HG03565 (cell line): ENCODE measurements at regions not wholly inside any gene's neighbourhood (a gene's known extent, or its start where the extent isn't known, plus 50 kb on each side); places are given as distances from the start of the nearest gene placed in this dataset.
"Not testable (repeated sequence)": the region's sequence is repeated elsewhere in the genome, so short reads cannot be mapped to it uniquely, and the experiment has no call there.

Experiments
- ATAC-seq: cut with Tn5 transposase; IDR thresholded peaks from one replicate; pipeline ENCODE4 v1.9.1; 2021; ENCODE audit warnings: mild to moderate bottlenecking, moderate library complexity; ENCODE audit not compliant: unreplicated experiment

DNA sequence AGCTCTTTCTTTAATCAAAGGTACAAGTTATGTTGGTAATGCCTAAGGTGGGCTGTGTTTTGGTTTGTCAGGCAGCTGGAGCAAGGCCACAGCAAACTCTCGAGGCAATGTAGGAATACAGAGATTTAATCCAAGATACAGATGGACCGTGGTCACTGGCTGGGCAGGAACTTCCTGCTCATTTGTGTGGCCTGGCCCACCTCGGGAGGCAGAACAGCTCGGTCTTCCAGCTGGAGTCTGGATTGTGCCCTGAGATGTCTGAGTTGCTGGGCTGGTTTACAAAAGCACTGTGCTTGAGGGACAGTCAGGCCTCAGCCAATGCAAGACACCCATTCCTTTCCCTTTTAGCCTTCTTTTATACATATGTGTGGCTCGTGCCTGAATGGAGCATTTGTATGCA lies 506.1 kb upstream of the SALL3 start:
- no peak for ATAC-seq

DNA sequence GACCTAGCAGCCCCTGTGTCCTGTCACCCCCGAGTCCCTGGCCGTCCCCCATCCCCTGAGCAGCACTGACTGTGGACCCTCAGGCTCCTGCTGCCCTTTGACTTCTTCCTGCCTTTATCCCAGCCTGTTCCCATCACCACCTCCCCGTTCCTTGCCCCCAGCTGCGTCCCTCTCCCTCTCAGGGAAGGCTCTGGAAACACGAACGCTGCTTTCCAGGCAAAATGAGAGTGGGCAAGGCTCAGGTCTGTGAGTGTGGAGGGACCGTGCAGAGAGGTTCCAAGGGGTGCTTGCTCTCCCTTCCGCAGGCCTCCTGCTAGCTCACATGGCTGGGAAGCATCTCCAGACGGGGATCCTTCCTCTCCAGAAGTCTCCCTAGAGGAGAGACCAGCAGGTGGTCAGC lies 501.8 kb upstream of the SALL3 start:
- ATAC-seq: no peak

DNA sequence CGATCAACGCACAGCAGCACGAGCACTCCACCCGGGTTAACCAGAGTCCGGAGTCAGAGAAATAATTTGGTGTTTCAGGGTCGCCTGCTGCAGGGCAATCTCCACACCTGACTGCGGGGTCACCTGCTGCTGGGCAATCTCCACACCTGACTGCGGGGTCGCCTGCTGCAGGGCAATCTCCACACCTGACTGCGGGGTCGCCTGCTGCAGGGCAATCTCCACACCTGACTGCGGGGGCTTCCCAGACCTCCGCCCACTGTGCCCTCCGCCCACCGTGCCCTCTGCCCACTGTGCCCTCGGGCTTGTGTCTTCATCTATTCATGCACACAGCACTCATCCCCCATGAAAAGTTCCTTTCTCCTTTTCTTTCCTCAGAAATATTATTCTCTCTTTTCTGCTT lies 500.2 kb upstream of the SALL3 start:
- ATAC-seq: no peak

DNA sequence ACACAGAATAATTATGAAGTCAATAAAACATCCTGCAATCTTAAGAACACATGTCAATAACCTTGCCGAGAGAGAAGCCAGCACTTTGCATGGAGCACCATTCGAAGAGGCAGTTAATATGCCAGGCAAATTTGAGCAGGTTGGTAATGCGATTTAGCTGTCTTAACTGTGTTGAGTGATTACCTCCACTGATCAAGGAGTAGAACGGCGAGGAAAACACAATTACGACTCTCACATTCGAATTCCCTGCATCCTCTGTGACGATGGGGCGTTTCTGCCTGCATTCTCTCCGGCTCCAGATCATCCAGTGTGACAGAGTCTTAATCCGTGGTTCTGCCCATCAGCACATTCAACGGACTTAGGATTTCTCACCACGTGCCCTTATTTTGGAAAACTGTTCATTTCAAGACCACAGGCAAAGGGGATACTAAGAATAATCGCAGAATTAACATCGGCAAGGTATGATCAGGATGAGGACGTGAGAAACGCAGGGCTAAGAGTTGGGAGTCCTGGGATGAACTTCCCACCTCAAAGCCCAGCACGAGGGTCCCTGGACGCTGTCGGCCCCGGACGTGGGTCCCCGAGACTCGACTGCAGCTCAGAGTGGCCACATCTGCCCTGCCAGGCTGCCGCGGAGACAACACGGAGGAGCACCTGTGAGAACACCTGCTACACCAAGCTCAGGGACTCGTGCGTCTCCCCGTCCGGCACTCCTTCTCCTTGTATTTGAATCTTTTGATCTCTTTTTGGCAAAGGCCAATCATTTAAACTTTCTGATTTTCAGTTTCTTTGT lies 499.2 kb upstream of the SALL3 start:
- ATAC-seq: no peak

DNA sequence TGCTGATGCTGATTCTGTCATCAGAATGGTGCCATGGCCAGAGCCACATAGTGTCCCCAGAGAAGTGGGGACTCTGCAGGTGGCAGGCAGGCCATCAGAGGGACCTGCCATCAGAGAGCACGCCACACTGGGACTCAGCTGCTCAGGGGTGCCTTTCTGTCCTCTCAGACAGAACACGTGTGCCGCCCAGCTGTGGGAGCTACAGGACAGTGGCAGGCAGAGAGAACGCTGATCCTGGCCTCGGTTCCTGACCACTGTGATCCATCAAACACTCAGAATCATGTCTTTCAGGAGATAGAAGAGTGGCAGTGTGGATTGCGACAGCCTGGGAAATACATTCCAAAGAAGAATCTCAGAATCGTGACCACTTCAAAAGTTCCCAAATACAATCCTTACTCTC lies 497.2 kb upstream of the SALL3 start:
- ATAC-seq: no peak

DNA sequence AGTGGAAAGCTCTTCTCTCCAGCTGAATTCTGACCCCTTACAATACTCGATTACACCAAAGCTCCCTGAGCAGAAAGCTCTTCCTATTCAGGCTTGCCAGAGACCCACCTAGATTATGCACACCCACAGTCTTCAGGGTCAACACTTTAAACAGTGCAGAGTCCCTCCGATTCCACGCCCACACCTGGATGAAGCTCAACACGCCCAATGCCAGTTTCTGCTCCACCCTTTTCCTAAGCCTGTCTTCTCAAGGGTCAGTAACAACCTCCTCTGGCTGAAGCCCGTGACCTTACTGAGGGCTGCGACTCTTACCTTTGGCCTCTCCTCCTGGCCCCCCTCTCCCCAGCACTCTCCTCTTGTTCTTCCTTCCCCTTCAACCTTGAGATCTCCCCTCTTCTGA lies 492.0 kb upstream of the SALL3 start:
- ATAC-seq: no peak

DNA sequence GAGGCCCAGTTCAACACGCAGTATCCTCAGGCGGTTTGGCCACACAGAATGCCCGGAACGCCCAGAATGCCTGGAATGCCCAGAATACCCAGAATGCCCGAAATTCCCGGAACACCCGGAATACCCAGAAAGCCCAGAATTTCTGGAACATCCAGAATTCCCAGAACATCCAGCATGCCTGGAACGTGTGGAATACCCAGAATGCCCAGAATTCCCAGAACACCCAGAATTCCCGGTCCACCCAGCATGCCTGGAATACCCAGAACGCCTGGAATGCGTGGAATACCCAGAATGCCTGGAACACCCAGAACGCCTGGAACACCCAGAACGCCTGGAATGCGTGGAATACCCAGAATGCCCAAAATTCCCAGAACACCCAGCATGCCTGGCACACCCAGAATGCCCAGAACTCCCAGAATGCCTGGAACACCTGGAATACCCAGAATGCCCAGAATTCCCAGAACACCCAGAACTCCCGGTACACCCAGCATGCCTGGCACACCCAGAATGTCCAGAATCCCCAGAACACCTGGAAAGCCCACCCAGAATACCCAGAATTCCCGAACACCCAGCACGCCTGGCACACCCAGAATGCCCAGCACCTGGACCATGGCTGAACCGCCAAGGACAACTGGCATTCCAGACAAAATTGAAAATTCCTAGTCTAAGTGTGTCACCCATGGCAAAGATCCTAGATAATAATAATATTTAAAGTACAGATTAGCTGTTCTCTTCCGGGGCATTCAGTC lies 487.4 kb upstream of the SALL3 start:
- no peak for ATAC-seq

DNA sequence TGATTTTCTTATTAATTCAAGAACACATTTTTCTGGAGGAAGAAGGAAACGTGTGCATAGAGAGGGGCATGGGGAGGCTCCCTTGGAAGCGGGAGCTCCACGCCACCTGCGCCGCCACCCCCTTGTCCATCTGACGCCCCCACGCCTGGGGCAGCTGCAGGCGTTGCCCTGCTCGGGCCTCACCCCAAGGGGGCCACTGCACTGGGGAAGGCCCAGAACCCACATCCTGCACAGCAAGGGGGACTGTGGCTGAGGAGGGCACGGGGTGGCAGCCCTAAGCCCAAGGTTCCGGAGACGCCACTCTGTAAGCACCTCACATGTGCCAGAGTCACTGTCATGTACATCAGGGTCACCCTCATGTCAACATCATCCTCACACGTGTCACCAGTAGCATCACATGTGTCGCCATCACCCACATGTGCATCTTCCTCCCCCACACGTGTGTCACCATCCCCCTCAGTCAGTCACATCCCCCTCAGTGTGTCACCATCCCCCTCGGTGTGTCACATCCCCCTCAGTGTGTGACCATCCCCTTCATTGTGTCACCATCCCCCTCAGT lies 486.7 kb upstream of the SALL3 start:
- ATAC-seq: no peak

DNA sequence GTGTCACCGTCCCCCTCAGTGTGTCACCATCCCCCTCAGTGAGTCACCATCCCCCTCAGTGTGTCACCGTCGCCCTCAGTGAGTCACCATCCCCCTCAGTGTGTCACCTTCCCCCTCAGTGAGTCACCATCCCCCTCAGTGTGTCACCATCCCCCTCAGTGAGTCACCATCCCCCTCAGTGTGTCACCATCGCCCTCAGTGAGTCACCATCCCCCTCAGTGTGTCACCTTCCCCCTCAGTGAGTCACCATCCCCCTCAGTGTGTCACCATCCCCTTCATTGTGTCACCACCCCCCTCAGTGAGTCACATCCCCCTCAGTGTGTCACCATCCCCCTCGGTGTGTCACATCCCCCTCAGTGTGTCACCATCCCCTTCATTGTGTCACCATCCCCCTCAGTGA lies 486.1 kb upstream of the SALL3 start:
- ATAC-seq: not testable (repeated sequence)

DNA sequence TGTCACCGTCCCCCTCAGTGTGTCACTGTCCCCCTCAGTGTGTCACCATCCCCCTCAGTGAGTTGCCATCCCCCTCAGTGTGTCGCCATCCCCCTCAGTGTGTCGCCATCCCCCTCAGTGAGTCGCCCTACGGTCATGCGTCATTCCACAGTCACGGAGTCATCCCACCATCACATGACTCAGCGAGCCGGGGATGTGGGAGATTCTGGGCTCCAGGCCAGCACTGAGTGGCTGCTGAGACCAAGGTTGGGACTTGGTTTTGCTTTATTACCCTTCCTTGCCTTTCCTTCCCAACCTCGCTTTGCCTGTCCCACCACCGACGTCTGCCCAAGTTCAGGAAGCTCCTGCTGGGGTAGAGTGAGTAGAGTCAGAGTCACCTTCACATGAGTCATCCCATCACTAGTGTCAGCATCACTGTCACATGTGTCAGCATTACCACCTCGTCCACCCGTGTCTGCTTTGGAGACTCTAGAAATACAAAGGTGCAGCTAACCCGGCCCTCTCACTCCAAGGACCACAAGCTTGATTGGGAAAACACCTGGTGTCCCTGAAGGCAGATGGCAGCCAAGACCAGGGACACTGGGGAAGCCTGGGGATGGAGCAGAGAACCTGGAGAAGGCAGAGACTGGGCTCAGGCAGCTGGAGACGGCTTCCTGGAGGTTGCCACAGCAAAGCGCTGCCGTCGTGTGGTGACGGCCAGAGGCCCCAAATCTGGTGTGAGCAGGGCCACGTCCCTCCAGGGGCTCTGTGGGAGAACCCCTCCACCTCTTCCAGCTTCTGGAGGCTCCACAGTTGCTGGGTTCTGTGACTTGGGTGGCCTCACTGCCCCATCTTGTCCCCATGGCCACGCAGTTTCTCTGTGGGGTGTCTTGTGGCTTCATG lies 485.2 kb upstream of the SALL3 start:
- ATAC-seq: no peak

DNA sequence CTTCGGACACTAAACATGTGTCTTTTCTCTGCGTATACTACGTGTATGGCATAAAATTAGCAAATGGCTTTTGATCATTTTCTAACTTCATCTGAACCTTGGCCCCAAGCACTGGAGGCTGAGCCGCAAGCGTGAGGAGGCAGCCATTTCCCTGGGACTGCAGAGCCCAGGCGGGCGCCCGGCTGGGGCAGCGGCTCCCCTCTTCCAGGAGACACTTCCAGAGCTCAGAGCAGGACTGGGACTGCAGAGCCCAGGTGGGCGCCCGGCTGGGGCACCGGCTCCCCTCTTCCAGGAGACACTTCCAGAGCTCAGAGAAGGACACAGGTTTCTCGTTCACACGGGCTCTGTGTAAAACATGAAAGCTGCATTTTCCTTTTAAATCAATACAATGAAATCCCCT lies 484.1 kb upstream of the SALL3 start:
- ATAC-seq: no peak

DNA sequence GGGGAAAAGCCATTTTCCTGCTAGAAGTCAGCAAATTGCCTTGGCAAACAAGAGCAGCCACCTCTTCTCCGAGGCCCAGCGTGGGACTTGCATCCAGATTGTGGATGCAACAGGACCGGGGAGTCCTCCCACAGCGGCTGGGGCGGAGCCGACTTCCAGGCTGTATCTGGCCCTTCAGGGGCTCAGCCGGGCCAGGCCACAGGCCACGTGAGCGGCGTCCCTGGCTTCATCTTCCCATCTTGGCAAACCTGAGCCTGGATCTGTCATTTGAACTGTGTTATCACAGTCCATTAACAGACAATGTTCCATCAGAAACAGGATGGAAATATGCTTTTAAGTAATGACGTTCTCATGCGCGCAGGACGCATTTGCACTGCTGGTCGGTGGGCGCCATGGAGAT lies 483.5 kb upstream of the SALL3 start:
- ATAC-seq: no peak

DNA sequence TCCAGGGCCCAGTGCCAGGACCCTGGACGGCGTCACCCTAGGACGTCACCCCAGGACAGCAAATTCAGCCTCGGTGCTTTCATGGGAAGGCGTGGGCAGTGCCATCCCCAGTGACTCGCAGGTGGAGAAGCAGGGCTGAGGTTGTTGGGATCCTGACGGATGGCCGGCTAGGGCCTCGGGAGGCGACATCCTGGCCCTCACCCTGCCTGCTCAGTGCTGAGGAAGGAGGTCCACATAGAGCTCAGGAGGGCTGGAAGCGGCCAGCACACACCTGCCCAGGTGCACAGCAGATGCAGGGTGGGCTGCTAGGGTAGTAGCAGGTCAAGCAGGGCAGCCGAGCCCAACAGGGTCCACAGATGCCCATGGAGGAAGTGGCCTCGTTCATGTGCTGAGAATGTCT lies 482.0 kb upstream of the SALL3 start:
- no peak for ATAC-seq

DNA sequence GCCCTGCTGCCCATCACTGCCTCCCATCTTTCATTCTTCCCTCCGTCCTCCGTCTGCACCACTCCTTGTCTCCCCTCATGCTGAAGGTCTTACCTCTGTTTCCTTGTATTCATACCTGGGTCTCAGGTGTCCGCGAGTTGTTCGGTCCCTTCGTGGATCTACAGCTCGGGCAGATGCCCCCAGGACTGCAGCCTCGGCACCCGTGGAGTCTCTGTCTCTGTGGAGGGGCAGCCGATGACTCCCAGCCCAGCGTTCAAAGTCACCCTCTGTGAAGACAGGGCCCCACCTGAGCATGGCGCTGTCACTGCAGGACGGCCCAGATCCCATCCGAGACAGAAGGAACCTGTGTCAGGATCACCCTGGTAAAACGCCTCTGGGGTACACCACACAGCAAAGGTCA lies 480.0 kb upstream of the SALL3 start:
- no peak for ATAC-seq

DNA sequence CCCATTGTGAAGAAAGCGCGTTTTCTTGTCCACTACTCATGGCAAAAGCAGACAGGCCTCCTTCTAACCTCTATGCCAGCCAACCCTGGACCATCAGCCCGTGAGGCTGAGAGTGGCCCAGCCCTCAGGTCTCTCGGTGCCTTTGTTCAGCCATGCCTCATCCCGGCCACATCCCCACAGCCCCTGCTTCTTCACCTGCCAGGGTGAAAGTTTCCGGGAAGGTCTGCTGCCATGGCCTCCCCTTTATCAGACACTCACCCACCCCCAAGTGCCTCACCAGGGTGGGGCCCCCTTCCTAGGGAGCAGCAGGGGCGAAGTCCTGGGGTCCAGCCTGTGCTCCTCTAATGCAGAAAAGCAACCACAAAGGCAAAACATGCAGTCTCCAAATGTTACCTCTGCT lies 478.4 kb upstream of the SALL3 start:
- ATAC-seq: no peak

DNA sequence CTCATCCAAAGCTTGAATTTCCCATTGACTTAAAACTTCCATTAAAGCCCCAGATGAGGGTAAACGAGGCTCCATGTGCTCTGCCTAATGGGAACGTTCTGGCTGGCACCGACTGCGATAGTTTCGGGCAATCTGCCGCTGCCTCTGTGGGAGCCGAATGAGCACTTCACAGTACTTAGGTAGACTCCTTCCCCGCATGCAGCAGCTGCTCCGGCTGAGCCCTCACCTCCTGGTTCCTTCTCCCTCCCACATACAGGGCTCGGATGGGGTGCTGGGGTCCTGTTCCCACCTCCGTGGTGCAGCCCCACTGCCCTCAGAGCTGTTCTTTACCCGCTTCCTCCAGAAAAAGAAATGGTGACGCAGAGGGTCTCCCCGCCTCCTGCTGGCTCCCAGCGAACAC lies 476.5 kb upstream of the SALL3 start:
- ATAC-seq: no peak

DNA sequence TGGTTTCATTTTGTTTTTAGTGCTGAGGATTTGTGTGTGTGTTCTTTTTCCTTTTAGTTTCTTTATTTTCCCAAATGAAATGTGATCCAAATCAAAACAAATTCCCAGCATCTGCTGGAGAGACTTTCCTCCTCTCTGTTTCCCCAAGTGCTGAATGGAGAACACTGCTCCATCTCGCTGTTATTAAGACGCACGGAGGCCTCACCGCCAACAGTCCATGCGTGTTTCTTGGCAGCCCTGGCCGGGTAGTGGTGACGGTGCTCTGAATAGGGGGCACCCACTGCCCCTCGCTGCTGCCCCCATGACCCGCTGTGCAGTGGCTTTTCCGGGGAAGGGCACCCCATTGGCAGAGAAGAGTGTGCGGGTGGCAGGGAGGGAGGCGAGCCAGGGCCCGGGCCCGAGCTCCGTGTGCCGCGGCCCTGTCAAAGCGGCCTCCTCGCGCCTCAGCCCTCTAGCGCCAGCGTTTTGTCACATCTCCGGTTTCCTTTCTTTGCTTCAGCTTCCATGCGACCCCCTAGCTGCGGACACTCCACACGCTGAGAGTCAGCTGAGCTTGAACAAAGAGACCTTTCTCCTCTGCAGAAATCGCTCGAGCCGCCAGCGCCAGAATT lies 473.7 kb upstream of the SALL3 start:
- ATAC-seq: no peak

DNA sequence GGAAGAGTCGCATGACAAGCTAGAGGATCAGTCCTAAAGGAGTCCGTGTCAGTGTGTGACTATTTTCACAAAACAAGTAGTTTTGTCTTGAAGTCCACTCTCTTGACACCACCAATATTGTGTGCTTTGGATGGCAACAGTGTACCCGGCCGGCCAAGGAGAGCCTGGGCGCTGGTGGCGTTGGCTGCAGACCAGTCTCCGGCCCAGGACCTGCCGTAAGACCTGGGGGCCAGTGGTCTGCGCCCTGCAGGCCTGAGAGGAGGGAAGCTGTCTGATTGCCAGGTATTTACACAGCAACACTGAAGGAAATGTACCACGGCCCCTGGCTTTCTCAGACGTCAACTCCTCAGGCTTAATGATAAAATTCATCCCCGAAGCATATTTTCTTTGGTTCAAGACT lies 472.4 kb upstream of the SALL3 start:
- ATAC-seq: no peak

DNA sequence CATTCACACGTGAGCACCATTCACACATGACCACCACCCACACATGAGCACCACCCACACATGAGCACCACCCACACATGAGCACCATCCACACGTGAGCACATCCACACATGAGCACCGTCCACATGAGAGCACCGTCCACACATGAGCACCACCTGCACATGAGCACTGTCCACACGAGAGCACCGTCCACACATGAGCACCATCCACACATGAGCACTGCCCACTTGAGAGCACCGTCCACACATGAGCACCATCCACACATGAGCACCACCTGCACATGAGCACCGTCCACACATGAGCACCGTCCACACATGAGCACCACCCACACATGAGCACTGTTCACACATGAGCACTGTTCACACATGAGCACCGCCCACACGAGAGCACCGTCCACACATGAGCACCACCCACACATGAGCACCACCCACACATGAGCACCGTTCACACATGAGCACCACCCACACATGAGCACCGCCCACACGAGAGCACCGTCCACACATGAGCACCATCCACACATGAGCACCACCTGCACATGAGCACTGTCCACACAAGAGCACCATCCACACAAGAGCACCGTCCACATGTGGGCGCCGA lies 471.3 kb upstream of the SALL3 start:
- ATAC-seq: not testable (repeated sequence)

DNA sequence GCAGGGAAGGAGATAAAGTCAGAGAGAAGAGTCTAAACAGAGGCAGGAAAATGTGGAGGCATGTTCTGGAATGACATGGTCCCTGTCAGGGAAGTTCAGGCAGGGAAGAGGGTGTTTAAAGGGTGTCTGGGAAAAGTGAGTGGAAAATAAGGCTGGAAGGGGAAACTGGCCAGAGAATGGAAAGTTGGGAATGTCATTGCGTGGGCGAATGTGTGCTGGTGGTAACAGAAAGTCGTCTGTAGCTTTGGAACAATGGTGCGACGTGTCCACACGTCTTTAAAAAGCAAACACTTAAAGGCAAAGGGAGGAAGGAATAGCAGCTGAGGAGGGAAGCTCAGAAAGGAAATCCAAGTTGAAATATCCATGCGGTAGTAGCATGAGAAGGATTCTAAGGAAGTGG lies 469.5 kb upstream of the SALL3 start:
- no peak for ATAC-seq
